ENCODE measurements at regions not wholly inside any gene's neighbourhood (a gene's known extent, or its start where the extent isn't known, plus 50 kb on each side); places are given as distances from the start of the nearest gene placed in this dataset.

- POLR2A ChIA-PET: no interaction called here
Observed at GRCh38 chr10:10193848-10194247, 823.8 kb upstream of the CELF2 start.

GRCh38 chr10:10196701-10197100, 821.0 kb upstream of the CELF2 start:
- POLR2A ChIA-PET: no interaction called here
- CTCF ChIA-PET: no interaction called here

More at GRCh38 chr10:10193848-10194247, 823.8 kb upstream of the CELF2 start:
- CTCF ChIA-PET: no interaction called here

- ChIA-PET CTCF (no interaction called here), POLR2A (no interaction called here)
Observed at GRCh38 chr10:10197423-10197822, 820.2 kb upstream of the CELF2 start.

GRCh38 chr10:10198363-10198762, 819.3 kb upstream of the CELF2 start:
- POLR2A ChIA-PET: no interaction called here
- CTCF ChIA-PET: no interaction called here

DNA sequence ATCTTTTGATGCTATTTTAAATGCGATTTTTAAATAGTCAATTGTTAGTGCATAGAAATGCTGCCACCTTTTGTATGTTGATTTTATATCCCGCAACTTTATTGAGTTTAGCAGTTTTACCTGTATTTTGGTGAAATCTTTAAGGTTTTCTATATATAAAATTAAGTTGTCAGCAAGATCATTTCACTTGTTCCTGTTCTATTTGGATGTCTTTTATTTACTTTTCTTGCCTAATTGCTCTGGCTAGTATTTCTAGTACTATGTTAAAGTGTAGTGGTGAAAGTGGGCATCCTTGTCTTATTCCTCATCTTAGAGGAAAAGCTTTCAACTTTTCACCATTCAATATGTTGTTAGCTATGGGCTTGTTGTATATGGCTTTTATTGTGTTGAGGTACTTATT, 813.3 kb upstream of the CELF2 start:
- ChIA-PET POLR2A (no interaction called here), CTCF (no interaction called here)

GRCh38 chr10:10205906-10206305, 811.8 kb upstream of the CELF2 start:
- CTCF ChIA-PET: no interaction called here
- POLR2A ChIA-PET: no interaction called here

DNA sequence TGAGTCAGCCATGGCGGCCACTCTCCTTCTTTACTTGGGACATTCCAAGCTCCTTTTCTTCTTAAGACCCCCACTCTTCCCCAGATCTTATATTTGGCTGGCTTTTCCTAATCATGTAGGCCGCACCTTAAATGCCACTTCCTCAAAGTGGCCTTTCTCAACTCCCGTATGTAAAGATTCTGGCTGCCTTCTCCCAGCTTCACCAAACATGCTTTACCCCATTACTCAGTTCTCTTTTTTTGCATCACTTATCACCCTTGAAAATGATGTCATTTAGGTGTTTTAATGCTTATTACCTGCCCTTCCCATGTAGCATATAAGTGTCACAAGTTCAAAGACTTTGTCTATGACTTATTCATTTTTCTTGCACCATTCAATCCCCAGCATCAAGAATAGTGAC, 810.1 kb upstream of the CELF2 start:
- CTCF ChIA-PET: no interaction called here
- POLR2A ChIA-PET: no interaction called here

DNA sequence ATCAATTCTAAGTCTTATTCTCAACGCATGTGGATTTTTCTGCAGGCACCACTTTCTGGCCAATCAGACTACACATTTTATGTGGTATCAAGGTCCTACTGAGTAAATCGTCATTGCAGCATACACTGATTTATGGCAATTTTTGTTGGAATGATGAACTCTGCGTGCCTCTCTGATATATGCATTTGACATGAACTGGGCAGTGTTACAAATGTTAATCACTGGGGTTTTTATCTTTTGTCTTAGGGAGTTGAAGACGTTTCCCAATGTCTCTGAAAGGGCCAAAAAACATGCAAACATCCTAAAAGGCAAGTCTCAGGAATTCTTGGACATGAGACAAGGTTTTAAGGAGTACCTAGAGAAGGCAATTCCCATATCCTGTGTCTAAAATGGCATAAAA, 809.5 kb upstream of the CELF2 start:
- ChIA-PET POLR2A (no interaction called here), CTCF (no interaction called here)

GRCh38 chr10:10209167-10209566, 808.5 kb upstream of the CELF2 start:
- ChIA-PET CTCF (no interaction called here), POLR2A (no interaction called here)

DNA sequence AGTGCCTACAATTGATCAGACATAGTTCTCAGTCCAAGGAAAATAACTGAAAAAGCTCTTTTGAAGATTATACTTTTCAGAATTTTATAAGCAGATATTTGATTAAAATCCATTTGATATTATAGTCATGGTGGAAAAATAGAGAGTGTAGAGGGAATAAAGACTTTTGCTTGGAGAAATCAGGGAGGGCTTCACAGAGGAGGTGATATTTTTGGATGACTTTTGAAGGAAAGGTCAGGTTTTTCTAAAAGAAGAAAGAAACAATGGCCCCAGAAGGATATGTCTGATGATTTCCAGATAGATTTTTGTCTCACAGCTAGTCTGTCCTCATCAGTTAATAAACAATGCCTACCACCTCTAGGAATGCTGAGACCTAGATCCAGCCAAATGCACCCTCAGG, 806.3 kb upstream of the CELF2 start:
- POLR2A ChIA-PET: no interaction called here
- CTCF ChIA-PET: no interaction called here

DNA sequence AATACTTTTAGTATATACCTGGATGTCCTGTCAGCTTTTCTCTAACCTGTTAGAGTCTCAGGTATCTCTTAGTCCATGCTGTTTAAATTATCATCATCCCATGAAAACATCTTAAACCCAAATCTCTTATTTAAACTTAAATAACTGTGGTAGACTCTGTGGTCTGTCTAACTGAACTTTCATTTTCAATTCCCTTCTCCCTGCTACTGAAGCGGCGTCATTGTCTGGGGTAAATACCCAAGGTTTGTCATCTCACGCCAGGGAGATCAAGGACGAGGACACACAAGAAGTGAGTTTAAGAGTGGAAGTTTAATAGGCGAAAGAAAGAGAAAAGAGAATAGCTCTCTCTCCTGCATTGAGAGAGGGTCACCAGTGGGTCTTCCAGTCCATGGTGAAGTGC, 804.4 kb upstream of the CELF2 start:
- POLR2A ChIA-PET: no interaction called here
- CTCF ChIA-PET: no interaction called here

GRCh38 chr10:10222304-10222841, 795.3 kb upstream of the CELF2 start:
- ChIA-PET POLR2A (no interaction called here), CTCF (no interaction called here)

DNA sequence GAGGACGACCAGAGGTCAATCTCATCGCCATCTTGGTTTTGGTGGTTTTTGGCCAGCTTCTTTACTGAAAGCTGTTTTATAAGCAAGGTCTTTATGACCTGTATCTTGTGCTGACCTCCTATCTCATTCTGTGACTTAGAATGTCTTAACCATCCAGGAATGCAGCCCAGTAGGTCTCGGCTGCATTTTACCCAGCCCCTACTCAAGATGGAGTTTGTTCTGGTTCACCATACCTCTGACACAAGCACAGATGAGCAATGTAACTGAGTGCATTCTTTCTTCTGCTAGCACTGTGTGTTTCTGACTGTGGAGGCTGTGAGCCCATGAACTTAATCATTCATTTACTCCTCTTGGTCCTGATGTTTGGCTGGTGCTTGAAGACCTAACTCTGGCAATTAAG, 794.5 kb upstream of the CELF2 start:
- POLR2A ChIA-PET: no interaction called here
- CTCF ChIA-PET: no interaction called here

- POLR2A ChIA-PET: no interaction called here
- CTCF ChIA-PET: no interaction called here
Observed at GRCh38 chr10:10225136-10225676, 792.5 kb upstream of the CELF2 start.

- POLR2A ChIA-PET: no interaction called here
- CTCF ChIA-PET: no interaction called here
Observed at GRCh38 chr10:10233229-10233628, 784.4 kb upstream of the CELF2 start.

GRCh38 chr10:10235003-10235402, 782.7 kb upstream of the CELF2 start:
- ChIA-PET CTCF (no interaction called here), POLR2A (no interaction called here)

DNA sequence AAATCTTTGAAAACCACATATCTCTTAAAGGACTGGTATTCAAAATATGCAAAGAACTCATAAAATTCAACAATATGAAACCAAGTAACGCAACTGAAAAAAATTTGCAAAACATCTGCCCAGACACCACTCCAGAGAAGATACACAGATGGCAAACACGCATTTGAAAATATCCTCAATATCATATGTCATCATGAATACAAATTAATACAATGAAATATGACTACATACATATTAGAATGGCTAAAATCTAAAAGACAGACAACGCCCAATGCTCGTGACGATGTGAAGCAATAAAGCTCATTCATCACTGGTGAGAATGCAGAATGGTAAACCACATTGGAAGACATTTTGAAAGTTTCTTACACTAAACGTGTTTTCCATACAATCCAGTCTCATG, 770.1 kb upstream of the CELF2 start:
- CTCF ChIA-PET: no interaction called here
- POLR2A ChIA-PET: no interaction called here

DNA sequence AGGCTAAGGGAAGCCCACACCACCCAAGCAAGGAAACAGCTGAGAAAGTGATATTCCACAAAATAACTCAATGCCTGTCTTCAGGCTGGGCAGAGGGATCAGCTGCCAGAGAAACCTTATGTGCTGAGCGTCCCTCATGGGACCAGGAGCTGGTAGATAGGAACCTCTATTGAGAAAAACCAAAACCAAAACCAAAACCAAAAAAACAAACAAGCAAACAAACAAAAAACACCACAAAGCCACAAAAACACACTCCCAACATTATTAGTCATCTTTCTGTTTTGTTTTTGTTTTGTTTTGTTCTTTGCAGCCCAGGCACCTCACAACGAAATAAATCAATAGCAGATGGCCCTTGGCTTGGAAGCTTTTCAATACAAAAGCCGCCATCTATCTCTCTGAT, 760.8 kb upstream of the CELF2 start:
- CTCF ChIA-PET: no interaction called here
- POLR2A ChIA-PET: no interaction called here

DNA sequence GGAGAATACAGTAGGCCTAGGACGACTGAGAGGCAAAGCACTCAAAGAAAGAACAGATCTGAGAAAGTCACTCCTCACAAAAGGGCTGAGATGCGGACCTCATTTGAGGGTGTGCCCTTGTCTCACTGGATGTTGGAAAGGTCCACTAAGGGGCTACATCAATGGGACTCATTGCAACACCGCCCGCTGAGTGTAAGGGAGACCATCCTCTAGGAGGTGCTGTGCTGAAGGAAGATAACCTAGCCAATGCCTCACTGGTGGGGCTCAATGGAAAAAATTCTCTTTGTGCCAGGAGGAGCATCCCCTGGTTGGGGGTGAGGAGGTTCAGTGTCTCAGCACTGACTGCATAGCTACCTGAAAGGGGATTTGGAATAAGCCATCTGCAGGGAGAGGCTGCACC, 758.7 kb upstream of the CELF2 start:
- ChIA-PET POLR2A (no interaction called here), CTCF (no interaction called here)

DNA sequence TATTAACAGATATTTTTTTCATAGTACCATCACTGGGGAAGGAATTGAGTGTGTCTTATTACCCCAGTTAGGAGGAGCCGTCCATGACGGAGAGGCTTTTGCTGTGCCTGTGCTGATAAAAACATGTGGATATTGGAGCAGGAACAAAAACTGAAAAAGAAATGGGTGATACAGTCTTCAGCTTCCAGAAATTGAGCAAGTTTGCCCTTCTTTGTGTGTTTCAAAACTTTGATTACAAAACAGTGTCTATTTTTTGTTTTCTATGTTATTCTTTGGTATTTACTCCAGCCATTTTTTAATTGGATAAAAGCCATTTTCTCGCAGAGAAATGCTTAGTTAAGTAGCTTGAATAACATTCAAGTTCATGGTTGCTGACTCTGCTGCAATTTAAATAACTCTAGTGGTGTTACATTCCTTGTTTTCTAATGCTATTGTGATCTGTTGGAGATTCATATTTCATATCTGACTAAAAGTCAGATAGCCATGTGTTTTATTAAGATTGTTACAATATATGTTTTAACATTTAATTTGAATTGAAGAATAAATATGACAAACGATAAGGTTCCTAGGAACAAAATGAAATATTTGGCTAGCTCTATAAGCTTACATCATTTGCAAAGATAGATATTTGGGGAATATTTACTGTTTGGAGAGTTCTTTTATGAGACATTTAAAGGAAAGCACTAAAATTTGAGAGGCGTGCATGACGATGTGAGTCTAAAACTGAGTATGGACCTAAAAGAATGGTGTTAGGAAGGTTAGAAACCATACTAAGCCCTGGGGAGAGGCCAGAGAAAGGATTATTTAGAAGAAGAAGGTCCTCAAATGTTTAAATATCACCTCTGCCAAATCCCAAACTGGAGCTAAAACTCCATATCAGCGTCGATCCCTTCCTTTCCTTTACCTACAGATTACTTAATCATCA, 747.3 kb upstream of the CELF2 start:
- CTCF ChIA-PET: no interaction called here
- POLR2A ChIA-PET: no interaction called here

DNA sequence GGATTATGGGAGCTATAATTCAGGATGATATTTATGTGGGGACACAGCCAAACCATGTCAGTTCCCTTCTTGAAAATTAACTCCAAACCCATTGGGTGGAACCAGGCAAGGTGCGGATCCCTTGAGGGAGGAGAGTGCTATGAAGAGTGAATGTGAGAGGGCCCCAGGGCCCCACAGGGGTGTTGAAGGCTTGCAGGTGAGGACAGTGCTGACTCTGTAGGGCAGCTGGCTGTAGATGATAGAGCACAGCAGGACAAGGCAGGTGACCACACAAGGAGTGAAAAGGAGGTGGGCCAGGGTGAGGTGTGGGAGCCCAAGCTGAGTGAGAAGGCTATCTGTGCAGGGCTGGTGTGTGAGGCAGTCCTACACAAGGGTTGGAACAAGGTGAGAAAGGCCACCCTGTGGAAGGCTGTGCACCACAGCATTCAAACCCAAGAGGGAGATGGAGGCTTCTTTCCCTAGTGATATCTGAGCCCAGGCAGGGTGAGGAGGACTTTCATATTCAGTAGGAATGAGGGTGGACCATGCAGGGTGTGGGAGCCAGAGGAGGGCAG, 746.0 kb upstream of the CELF2 start:
- CTCF ChIA-PET: no interaction called here
- POLR2A ChIA-PET: no interaction called here

GRCh38 chr10:10273661-10274060, 744.0 kb upstream of the CELF2 start:
- CTCF ChIA-PET: no interaction called here
- POLR2A ChIA-PET: no interaction called here
